ENCODE measurements at regions not wholly inside any gene's neighbourhood (a gene's known extent, or its start where the extent isn't known, plus 50 kb on each side); places are given as distances from the start of the nearest gene placed in this dataset.

GRCh38 chr6:66725670-66726069 is 1018.6 kb upstream of the EYS start:
- Histone ChIP-seq H3K27me3 (replicated peaks; ENCODE audit: insufficient read depth, low read length) (no peaks in the 10 kb centered on the region), H3K27ac (ENCODE audit: low read length) (no peak overlapping the region), H3F3A (ENCODE audit: insufficient read depth, low read length) (no peaks in the 10 kb centered on the region), H2AFZ (ENCODE audit: low read length) (no peak overlapping the region), H3K9me2 (replicated peaks; ENCODE audit: insufficient read depth, low read length) (no peaks in the 10 kb centered on the region), H3K9me3 (replicated peaks; ENCODE audit: insufficient read depth, low read length) (no peaks in the 10 kb centered on the region), H3K36me3 (replicated peaks; ENCODE audit: insufficient read depth, low read length) (no peaks in the 10 kb centered on the region), H3K4me1 (ENCODE audit: low read length) (no peaks in the 10 kb centered on the region), H3K79me2 (ENCODE audit: low read length) (no peaks in the 10 kb centered on the region), H3K4me3 (ENCODE audit: low read length) (no peak overlapping the region), H3K4me2 (ENCODE audit: low read depth, low read length) (no peak overlapping the region), H3K9ac (ENCODE audit: low read length) (no peak overlapping the region), H4K20me1 (ENCODE audit: insufficient read depth, low read length) (no peaks in the 10 kb centered on the region)
- DNase-seq: no peak
- TF ChIP-seq EZH2phosphoT487 (IDR thresholded peaks at IDR 0.05; ENCODE audit: low read length) (no peak), CTCF (IDR thresholded peaks at IDR 0.05; ENCODE audit: low read length) (no peak), EZH2 (optimal IDR thresholded peaks at IDR 0.05; ENCODE audit: low read depth, low read length) (no peak)

GRCh38 chr6:66717801-66718200 is 1010.8 kb upstream of the EYS start:
- H3K9ac ChIP-seq (ENCODE audit: low read length): no peak overlapping the region
- H3K4me2 ChIP-seq (ENCODE audit: low read depth, low read length): no peak overlapping the region
- no peak for DNase-seq
- H3K27ac ChIP-seq (ENCODE audit: low read length): no peak overlapping the region
- H3K4me3 ChIP-seq (ENCODE audit: low read length): no peak overlapping the region
- H3K9me2 ChIP-seq (replicated peaks; ENCODE audit: insufficient read depth, low read length): no peaks in the 10 kb centered on the region
- no peaks in the 10 kb centered on the region for H3K9me3 ChIP-seq (replicated peaks; ENCODE audit: insufficient read depth, low read length)
- no peaks in the 10 kb centered on the region for H3F3A ChIP-seq (ENCODE audit: insufficient read depth, low read length)
- no peaks in the 10 kb centered on the region for H3K36me3 ChIP-seq (replicated peaks; ENCODE audit: insufficient read depth, low read length)
- no peak overlapping the region for H2AFZ ChIP-seq (ENCODE audit: low read length)
- no peaks in the 10 kb centered on the region for H3K79me2 ChIP-seq (ENCODE audit: low read length)
- H3K27me3 ChIP-seq (replicated peaks; ENCODE audit: insufficient read depth, low read length): no peaks in the 10 kb centered on the region
- TF ChIP-seq EZH2 (optimal IDR thresholded peaks at IDR 0.05; ENCODE audit: low read depth, low read length) (no peak), CTCF (IDR thresholded peaks at IDR 0.05; ENCODE audit: low read length) (no peak)
- H4K20me1 ChIP-seq (ENCODE audit: insufficient read depth, low read length): no peaks in the 10 kb centered on the region
- H3K4me1 ChIP-seq (ENCODE audit: low read length): no peaks in the 10 kb centered on the region

DNA sequence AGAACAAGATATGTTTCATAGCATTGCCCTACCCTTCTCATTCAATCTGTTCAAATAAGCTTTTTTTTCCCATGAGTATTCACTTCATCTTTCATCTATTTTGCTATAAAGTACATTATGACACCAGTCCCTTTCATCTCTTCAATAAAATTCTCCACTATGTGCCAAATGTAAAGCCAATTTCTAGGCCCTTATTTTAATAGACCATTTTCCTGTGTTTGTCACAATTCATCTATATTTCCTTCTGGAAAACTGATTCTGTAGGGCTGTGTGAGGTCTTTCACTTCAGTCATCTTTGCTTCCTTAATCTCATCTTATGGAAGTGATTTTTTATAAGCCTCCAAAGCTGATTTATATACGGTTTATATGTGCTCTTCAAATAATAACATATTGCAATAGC is 992.4 kb upstream of the EYS start:
- Histone ChIP-seq H3K27me3 (replicated peaks; ENCODE audit: insufficient read depth, low read length) (no peaks in the 10 kb centered on the region), H3K36me3 (replicated peaks; ENCODE audit: insufficient read depth, low read length) (no peaks in the 10 kb centered on the region), H4K20me1 (ENCODE audit: insufficient read depth, low read length) (no peaks in the 10 kb centered on the region), H3K9me2 (replicated peaks; ENCODE audit: insufficient read depth, low read length) (no peaks in the 10 kb centered on the region), H3K4me1 (ENCODE audit: low read length) (no peaks in the 10 kb centered on the region), H3K9ac (ENCODE audit: low read length) (no peak overlapping the region), H3K9me3 (replicated peaks; ENCODE audit: insufficient read depth, low read length) (no peaks in the 10 kb centered on the region), H3K79me2 (ENCODE audit: low read length) (no peaks in the 10 kb centered on the region), H3K27ac (ENCODE audit: low read length) (no peak overlapping the region), H2AFZ (ENCODE audit: low read length) (no peak overlapping the region), H3K4me3 (ENCODE audit: low read length) (no peak overlapping the region), H3F3A (ENCODE audit: insufficient read depth, low read length) (no peaks in the 10 kb centered on the region), H3K4me2 (ENCODE audit: low read depth, low read length) (no peak overlapping the region)
- no peak for DNase-seq
- no peak for TF ChIP-seq EZH2phosphoT487 (IDR thresholded peaks at IDR 0.05; ENCODE audit: low read length)
- no peak for TF ChIP-seq EZH2 (optimal IDR thresholded peaks at IDR 0.05; ENCODE audit: low read depth, low read length)
- TF ChIP-seq CTCF (IDR thresholded peaks at IDR 0.05; ENCODE audit: low read length): no peak
